PC-9 (cell line): ENCODE measurements at regions not wholly inside any gene's neighbourhood (a gene's known extent, or its start where the extent isn't known, plus 50 kb on each side); places are given as distances from the start of the nearest gene placed in this dataset.
A peak's percentile ranks its signal among the peaks of the same experiment; 100 is the strongest.

Experiments used
- BruUV-seq: library from RNA; stranded (reverse); fragments of 400-500 nt; replicated peaks from 2 replicates; lab custom pipeline; 2021; lab: Mats Ljungman, UMichigan
- CTCF ChIA-PET: fragments of 300-600 bp; sonication (Branson Sonifier 250); formaldehyde crosslinking; loops from one replicate; lab custom pipeline; 2022; ENCODE audit warnings: antibody characterized with exemption; lab: Charles Lee
- POLR2A ChIA-PET: fragments of 300-600 bp; sonication (Branson Sonifier 250); formaldehyde crosslinking; loops from one replicate; lab custom pipeline; 2022; ENCODE audit warnings: antibody characterized with exemption; ENCODE audit not compliant: unreplicated experiment; lab: Charles Lee
- DNase-seq, 2 experiments: peaks; one replicate each; pipeline versions ENCODE4 v3.0.0 to v3.0.0-alpha.2; 2015 to 2022; ENCODE audit warnings: mixed read lengths in 1 of 2
- H2AFZ ChIP-seq: fragments of 200-600 bp; sonication (generic); 2 replicates; pipeline ENCODE4 v1.8.1; 2017; ENCODE audit warnings: antibody characterized with exemption
- H3F3A ChIP-seq: fragments of 200-600 bp; sonication (generic); 2 replicates; pipeline ENCODE4 v1.8.1; 2017; ENCODE audit warnings: antibody characterized with exemption, mild to moderate bottlenecking, low read depth; ENCODE audit not compliant: insufficient read depth
- H3K27ac ChIP-seq: fragments of 200-600 bp; sonication (generic); 2 replicates; pipeline ENCODE4 v1.6.1; 2016; ENCODE audit warnings: mixed run types
- H3K27me3 ChIP-seq: fragments of 200-600 bp; sonication (generic); 2 replicates; pipeline ENCODE4 v1.6.1; 2016; ENCODE audit warnings: low read depth, mixed run types; ENCODE audit not compliant: insufficient read depth
- H3K36me3 ChIP-seq: fragments of 200-600 bp; sonication (generic); 2 replicates; pipeline ENCODE4 v1.6.1; 2016; ENCODE audit warnings: low read depth, mixed run types
- H3K4me1 ChIP-seq: fragments of 200-600 bp; sonication (generic); replicated peaks from 2 replicates; pipeline ENCODE4 v1.6.1; 2016; ENCODE audit warnings: mixed run types; ENCODE audit not compliant: insufficient read depth
- H3K4me2 ChIP-seq: fragments of 200-600 bp; sonication (generic); 2 replicates; pipeline ENCODE4 v1.6.1; 2017; ENCODE audit warnings: mixed run types
- H3K4me3 ChIP-seq: fragments of 200-600 bp; sonication (generic); 2 replicates; pipeline ENCODE4 v1.6.1; 2016; ENCODE audit warnings: mixed run types
- H3K79me2 ChIP-seq: fragments of 200-600 bp; sonication (generic); 2 replicates; pipeline ENCODE4 v1.6.1; 2017; ENCODE audit warnings: low read depth, mixed run types
- H3K9me2 ChIP-seq: fragments of 200-600 bp; sonication (generic); 2 replicates; pipeline ENCODE4 v1.8.1; 2017; ENCODE audit warnings: mild to moderate bottlenecking; ENCODE audit not compliant: insufficient read depth
- H3K9me3 ChIP-seq: fragments of 200-600 bp; sonication (generic); 2 replicates; pipeline ENCODE4 v1.8.1; 2016; ENCODE audit warnings: low read depth; ENCODE audit not compliant: insufficient read depth
- H4K20me1 ChIP-seq: fragments of 200-600 bp; sonication (generic); 2 replicates; pipeline ENCODE4 v1.8.1; 2017; ENCODE audit not compliant: insufficient read depth
- CTCF ChIP-seq: fragments of 200-600 bp; sonication (generic); conservative IDR thresholded peaks from 2 replicates; pipeline ENCODE4 v1.6.1; 2017; ENCODE audit warnings: mixed run types, antibody characterized with exemption, mild to moderate bottlenecking, moderate library complexity
- EZH2 ChIP-seq: fragments of 200-600 bp; sonication (generic); IDR thresholded peaks from 2 replicates; pipeline ENCODE4 v1.8.0; 2017; ENCODE audit warnings: antibody characterized with exemption, low read depth
- intact Hi-C: fragments of 100-400 bp; cut with micrococcal nuclease; formaldehyde crosslinking; loops from one replicate; pipeline ENCODE4 v1.10.0; 2022; ENCODE audit not compliant: unreplicated experiment

GRCh38 chr18:24877546-24877945 is 417.1 kb downstream of the HRH4 start:
- intact Hi-C loops, result no loop called here
- Histone ChIP-seq H3K4me3 (no peak overlapping the region), H3K9me3 (no peaks in the 10 kb centered on the region), H3K79me2 (no peaks in the 10 kb centered on the region), H3K4me1 (no peaks in the 10 kb centered on the region), H3K9me2 (no peaks in the 10 kb centered on the region), H3K27me3 (0 out of 2 replicates have a peak, but pooled peaks cover 3% of the 10 kb centered on the region), H2AFZ (no peak overlapping the region), H4K20me1 (no peaks in the 10 kb centered on the region), H3K36me3 (no peaks in the 10 kb centered on the region), H3K4me2 (no peak overlapping the region), H3F3A (no peaks in the 10 kb centered on the region), H3K27ac (no peak overlapping the region)
- TF ChIP-seq EZH2 (no peak), CTCF (no peak)
- CTCF ChIA-PET, result no interaction called here
- POLR2A ChIA-PET, result no interaction called here
- no peak for DNase-seq
- BruUV-seq, result no TSS peak

GRCh38 chr18:24878289-24878688 is 417.9 kb downstream of the HRH4 start:
- ChIA-PET POLR2A (no interaction called here), CTCF (no interaction called here)
- DNase-seq, result no peak
- intact Hi-C loops, result no loop called here
- TF ChIP-seq EZH2, result no peak
- TF ChIP-seq CTCF, result peak; percentile 25; the same call in 1 of the 2 replicates
- BruUV-seq, result no TSS peak
- Histone ChIP-seq H3K4me3 (no peak overlapping the region), H3K36me3 (no peaks in the 10 kb centered on the region), H3K4me2 (no peak overlapping the region), H4K20me1 (no peaks in the 10 kb centered on the region), H3K27ac (no peak overlapping the region), H3K27me3 (0 out of 2 replicates have a peak, but pooled peaks cover 3% of the 10 kb centered on the region), H2AFZ (no peak overlapping the region), H3K4me1 (no peaks in the 10 kb centered on the region), H3K79me2 (no peaks in the 10 kb centered on the region), H3K9me3 (no peaks in the 10 kb centered on the region), H3F3A (no peaks in the 10 kb centered on the region), H3K9me2 (no peaks in the 10 kb centered on the region)

GRCh38 chr18:24885276-24885675 is 424.8 kb downstream of the HRH4 start:
- H3K9me3 ChIP-seq, result no peaks in the 10 kb centered on the region
- BruUV-seq, result no TSS peak
- no peaks in the 10 kb centered on the region for H3K9me2 ChIP-seq
- TF ChIP-seq EZH2, result no peak
- TF ChIP-seq CTCF, result no peak
- H3K4me1 ChIP-seq, result no peaks in the 10 kb centered on the region
- no peak for DNase-seq
- no peak overlapping the region for H3K27ac ChIP-seq
- ChIA-PET POLR2A (no interaction called here), CTCF (no interaction called here)
- H3K27me3 ChIP-seq, result no peaks in the 10 kb centered on the region
- H3K79me2 ChIP-seq, result no peaks in the 10 kb centered on the region
- H3K4me3 ChIP-seq, result no peak overlapping the region
- H4K20me1 ChIP-seq, result no peaks in the 10 kb centered on the region
- no peaks in the 10 kb centered on the region for H3F3A ChIP-seq
- no peak overlapping the region for H3K4me2 ChIP-seq
- no peaks in the 10 kb centered on the region for H3K36me3 ChIP-seq
- intact Hi-C loops, result no loop called here
- H2AFZ ChIP-seq, result no peak overlapping the region
